H1 (cell line): ENCODE measurements at regions not wholly inside any gene's neighbourhood (a gene's known extent, or its start where the extent isn't known, plus 50 kb on each side); places are given as distances from the start of the nearest gene placed in this dataset.

ENCODE experiments used
- CTCF ChIA-PET: fragments of 300-600 bp; sonication (Branson Sonifier 250); formaldehyde crosslinking; loops from one replicate; lab custom pipeline; 2021; ENCODE audit not compliant: partially characterized antibody; lab: Charles Lee
- POLR2A ChIA-PET: fragments of 300-600 bp; sonication (Branson Sonifier 250); formaldehyde crosslinking; loops from one replicate; lab custom pipeline; 2021; ENCODE audit warnings: inconsistent platforms; ENCODE audit not compliant: partially characterized antibody; lab: Charles Lee
- DNase-seq, 2 experiments: peaks; one replicate each; pipeline versions ENCODE4 v3.0.0 to v3.0.0-alpha.2; 2010 to 2022; ENCODE audit warnings: low spot score in 2 of 2, low read depth in 1 of 2, mixed read lengths in 1 of 2
- FAIRE-seq: peaks from 2 replicates; lab custom pipeline; 2011; peaks lifted over from hg19 to GRCh38; lab: Jason Lieb, UNC
- H2AFZ ChIP-seq: 2 replicates; pipeline ENCODE4 v1.8.1; 2012; ENCODE audit warnings: low read length, inconsistent platforms
- H2AK5ac ChIP-seq: 2 replicates; pipeline ENCODE4 v1.6.1; 2013; ENCODE audit warnings: low read depth, low read length
- H2BK120ac ChIP-seq: replicated peaks from 2 replicates; pipeline ENCODE3; 2013; ENCODE audit warnings: low read depth, low read length, inconsistent platforms
- H2BK12ac ChIP-seq: 2 replicates; pipeline ENCODE4 v1.6.1; 2013; ENCODE audit warnings: low read depth, low read length
- H2BK15ac ChIP-seq: 2 replicates; pipeline ENCODE4 v1.6.1; 2013; ENCODE audit warnings: low read length
- H2BK20ac ChIP-seq: 2 replicates; pipeline ENCODE4 v1.6.1; 2013; ENCODE audit warnings: low read length
- H2BK5ac ChIP-seq: 2 replicates; pipeline ENCODE4 v1.6.1; 2013; ENCODE audit warnings: low read depth, low read length
- H3K14ac ChIP-seq: 2 replicates; pipeline ENCODE4 v1.6.1; 2013; ENCODE audit warnings: inconsistent platforms; ENCODE audit not compliant: insufficient read length
- H3K18ac ChIP-seq: 2 replicates; pipeline ENCODE4 v1.6.1; 2013; ENCODE audit warnings: low read length; ENCODE audit errors: extremely low read depth
- H3K23ac ChIP-seq: 2 replicates; pipeline ENCODE4 v1.6.1; 2013; ENCODE audit warnings: inconsistent platforms; ENCODE audit not compliant: insufficient read length
- H3K23me2 ChIP-seq: 2 replicates; pipeline ENCODE4 v1.6.1; 2013; ENCODE audit warnings: low read depth, low read length
- H3K27ac ChIP-seq: 2 replicates; pipeline ENCODE4 v1.6.1; 2011; ENCODE audit warnings: low read depth, low read length, inconsistent platforms
- H3K27me3 ChIP-seq, 4 experiments: replicated peaks in 1 of 4; 1 replicate in 1 of 4; 2 replicates in 3 of 4; pipeline versions ENCODE4 v1.6.1 to v1.8.1; 2011 to 2013; ENCODE audit warnings: low read length in 3 of 4, mild to moderate bottlenecking in 3 of 4, inconsistent platforms in 2 of 4, mixed read lengths in 2 of 4, moderate library complexity in 1 of 4; ENCODE audit not compliant: control insufficient read depth in 3 of 4, insufficient read depth in 3 of 4; ENCODE audit errors: extremely low read depth in 1 of 4
- H3K36me3 ChIP-seq, 4 experiments: 2 replicates each; pipeline versions ENCODE4 v1.6.1 to v1.8.1; 2011 to 2013; ENCODE audit warnings: mild to moderate bottlenecking in 4 of 4, low read length in 3 of 4, moderate library complexity in 2 of 4, control low read depth in 1 of 4, inconsistent platforms in 1 of 4; ENCODE audit not compliant: insufficient read depth in 4 of 4, control insufficient read depth in 2 of 4
- H3K4ac ChIP-seq: replicated peaks from 2 replicates; pipeline ENCODE3; 2013; ENCODE audit warnings: low read length, low read depth, mixed read lengths, inconsistent platforms; ENCODE audit not compliant: insufficient read length
- H3K4me1 ChIP-seq, 4 experiments: replicated peaks in 1 of 4; 1 replicate in 1 of 4; 2 replicates in 3 of 4; pipeline versions ENCODE4 v1.6.1 to v1.8.1; 2011 to 2013; ENCODE audit warnings: low read length in 3 of 4, inconsistent platforms in 2 of 4, mixed read lengths in 1 of 4; ENCODE audit not compliant: insufficient read depth in 4 of 4, control insufficient read depth in 3 of 4
- H3K4me2 ChIP-seq, 2 experiments: 2 replicates each; pipeline versions ENCODE4 v1.6.1 to v1.8.1; 2011 to 2013; ENCODE audit warnings: low read depth in 2 of 2, low read length in 2 of 2, control low read depth in 1 of 2, inconsistent platforms in 1 of 2, mild to moderate bottlenecking in 1 of 2; ENCODE audit not compliant: insufficient read depth in 1 of 2
- H3K4me3 ChIP-seq, 4 experiments: fragments of 200-600, 300-600 bp in 1 of 4; sonication (generic), shearing (Covaris generic), sonication (Bioruptor Twin) in 1 of 4; 2 replicates each; pipeline versions ENCODE4 v1.5.1 to v1.8.1; 2011 to 2016; ENCODE audit warnings: low read length in 4 of 4, low read depth in 3 of 4, control low read depth in 2 of 4, inconsistent platforms in 2 of 4, mild to moderate bottlenecking in 2 of 4, mixed read lengths in 1 of 4, moderate library complexity in 1 of 4; ENCODE audit not compliant: insufficient read depth in 2 of 4; ENCODE audit errors: extremely low read depth in 1 of 4
- H3K56ac ChIP-seq: replicated peaks from 2 replicates; pipeline ENCODE3; 2013; ENCODE audit warnings: low read depth, mild to moderate bottlenecking, mixed read lengths, low read length, inconsistent platforms; ENCODE audit not compliant: insufficient read length
- H3K79me1 ChIP-seq: 2 replicates; pipeline ENCODE4 v1.6.1; 2013; ENCODE audit warnings: low read depth, low read length, control low read depth
- H3K79me2 ChIP-seq, 2 experiments: 2 replicates each; pipeline versions ENCODE4 v1.6.1 to v1.8.1; 2012 to 2013; ENCODE audit warnings: low read length in 2 of 2, mild to moderate bottlenecking in 2 of 2, inconsistent platforms in 1 of 2; ENCODE audit not compliant: insufficient read depth in 2 of 2, control insufficient read depth in 1 of 2
- H3K9ac ChIP-seq, 4 experiments: replicated peaks in 1 of 4; 1 replicate in 1 of 4; 2 replicates in 3 of 4; pipeline versions ENCODE4 v1.6.1 to v1.8.1; 2011 to 2013; ENCODE audit warnings: low read depth in 3 of 4, low read length in 3 of 4, control low read depth in 2 of 4, mild to moderate bottlenecking in 2 of 4, moderate library complexity in 2 of 4, inconsistent platforms in 1 of 4; ENCODE audit errors: extremely low read depth in 1 of 4
- H3K9me3 ChIP-seq, 2 experiments: 2 replicates each; pipeline versions ENCODE4 v1.6.1 to v1.8.1; 2012 to 2013; ENCODE audit warnings: mild to moderate bottlenecking in 2 of 2, moderate library complexity in 2 of 2, control low read depth in 1 of 2, inconsistent platforms in 1 of 2, low read depth in 1 of 2, low read length in 1 of 2, mixed read lengths in 1 of 2; ENCODE audit not compliant: insufficient read depth in 2 of 2
- H4K20me1 ChIP-seq, 2 experiments: replicated peaks in 1 of 2; 2 replicates each; pipeline versions ENCODE3 to v1.8.1; 2011 to 2013; ENCODE audit warnings: inconsistent platforms in 2 of 2, low read length in 2 of 2, mild to moderate bottlenecking in 1 of 2; ENCODE audit not compliant: insufficient read depth in 2 of 2, control insufficient read depth in 1 of 2
- H4K5ac ChIP-seq: 2 replicates; pipeline ENCODE4 v1.6.1; 2013; ENCODE audit warnings: low read length, low read depth, mixed read lengths, inconsistent platforms; ENCODE audit not compliant: insufficient read length
- H4K8ac ChIP-seq: 2 replicates; pipeline ENCODE4 v1.8.0; 2013; ENCODE audit warnings: mild to moderate bottlenecking, moderate library complexity, low read length, inconsistent platforms; ENCODE audit not compliant: insufficient read depth; ENCODE audit errors: extremely low read depth
- H4K91ac ChIP-seq: replicated peaks from 2 replicates; pipeline ENCODE3; 2013; ENCODE audit warnings: low read length, mixed read lengths, inconsistent platforms; ENCODE audit not compliant: insufficient read length
- ATF2 ChIP-seq: IDR thresholded peaks from 2 replicates; pipeline ENCODE4 v1.6.1; 2012; ENCODE audit warnings: low read length, inconsistent platforms
- BCL11A ChIP-seq, 2 experiments: IDR thresholded peaks; one replicate each; pipeline ENCODE4 v1.6.1; 2011; ENCODE audit warnings: low read depth in 2 of 2, low read length in 2 of 2, mild to moderate bottlenecking in 2 of 2
- BRCA1 ChIP-seq: IDR thresholded peaks from 2 replicates; pipeline ENCODE4 v1.6.1; 2012; ENCODE audit warnings: low read depth, low read length, improper control_type of control experiment
- CHD2 ChIP-seq: IDR thresholded peaks from 2 replicates; pipeline ENCODE4 v1.6.1; 2012; ENCODE audit warnings: low read length, improper control_type of control experiment
- HDAC2 ChIP-seq, 2 experiments: fragments of 300-600 bp in 1 of 2; sonication (generic) in 1 of 2; IDR thresholded peaks; 2 replicates each; pipeline ENCODE4 v1.6.1; 2011 to 2012; ENCODE audit warnings: low read depth in 2 of 2, low read length in 2 of 2, mild to moderate bottlenecking in 2 of 2, moderate library complexity in 2 of 2, borderline replicate concordance in 1 of 2, inconsistent platforms in 1 of 2
- MAX ChIP-seq: IDR thresholded peaks from 2 replicates; pipeline ENCODE4 v1.6.1; 2012; ENCODE audit warnings: inconsistent platforms
- SIRT6 ChIP-seq: IDR thresholded peaks from one replicate; pipeline ENCODE4 v1.7.1; 2012; ENCODE audit warnings: low read length, inconsistent platforms
- SIX5 ChIP-seq: IDR thresholded peaks from 2 replicates; pipeline ENCODE4 v1.6.1; 2011; ENCODE audit warnings: mild to moderate bottlenecking, low read depth, low read length
- TAF1 ChIP-seq: IDR thresholded peaks from 2 replicates; pipeline ENCODE4 v1.6.1; 2011; ENCODE audit warnings: mild to moderate bottlenecking, low read depth, low read length
- WGBS, 2 experiments: shearing (Covaris generic) in 1 of 2; methylation state at CpG; one replicate each; pipeline versions ENCODE4 v1.1.6 to v1.1.7; 2013 to 2015; ENCODE audit warnings: low lambda C conversion rate in 2 of 2, mixed read lengths in 2 of 2, inconsistent platforms in 1 of 2, low coverage in 1 of 2, missing lambda C conversion rate in 1 of 2; ENCODE audit not compliant: insufficient replicate concordance in 2 of 2, insufficient coverage in 1 of 2, insufficient read length in 1 of 2; ENCODE audit errors: extremely low coverage in 1 of 2, missing lambda C conversion rate in 1 of 2; 5-methylcytosine and 5-hydroxymethylcytosine counted together

GRCh38 chr2:7726989-7727388 lies 809.8 kb downstream of the RNF144A start:
- no peak for FAIRE-seq
- Histone ChIP-seq H3K23ac (no peak overlapping the region), H3K79me1 (no peaks in the 10 kb centered on the region), H3K9ac (no peak overlapping the region), H3K56ac (no peak overlapping the region), H3K27me3 (peaks cover 0 to 1% (median 0%) of the 10 kb centered on the region in 4 experiments; a peak in 1 of 7 replicates), H4K5ac (no peak overlapping the region), H3K36me3 (no peaks in the 10 kb centered on the region), H3K23me2 (no peaks in the 10 kb centered on the region), H3K14ac (no peak overlapping the region), H4K8ac (no peak overlapping the region), H3K79me2 (no peaks in the 10 kb centered on the region), H3K4me1 (peaks cover 0 to 4% (median 0%) of the 10 kb centered on the region in 4 experiments; a peak in 2 of 7 replicates), H3K18ac (no peak overlapping the region), H2AFZ (no peak overlapping the region), H4K91ac (no peak overlapping the region), H3K4ac (no peak overlapping the region), H2BK5ac (no peak overlapping the region), H2BK120ac (no peak overlapping the region), H2BK15ac (no peak overlapping the region), H3K4me3 (no peak overlapping the region), H2AK5ac (no peak overlapping the region), H4K20me1 (no peaks in the 10 kb centered on the region), H2BK20ac (no peak overlapping the region), H3K27ac (no peak overlapping the region), H3K9me3 (no peaks in the 10 kb centered on the region), H2BK12ac (no peak overlapping the region), H3K4me2 (no peak overlapping the region)
- ChIA-PET POLR2A (no interaction called here), CTCF (interaction anchor here (1.2 to 1.5 kb wide), 2 partner anchors 15 to 32 kb away, joined by 3 read pairs; no protein-coding TSS in a partner anchor)
- no peak for DNase-seq
- no peak for TF ChIP-seq MAX
- TF ChIP-seq HDAC2 (IDR thresholded peaks at IDR 0.05; ENCODE audit: borderline replicate concordance in 1 of 2, low read depth in 2 of 2, low read length in 2 of 2), result no peak
- TF ChIP-seq SIRT6, result no peak
- no peak for TF ChIP-seq CHD2
- TF ChIP-seq ATF2, result no peak
- no peak for TF ChIP-seq TAF1
- no peak for TF ChIP-seq SIX5
- no peak for TF ChIP-seq BRCA1
- TF ChIP-seq BCL11A (IDR thresholded peaks at IDR 0.05; ENCODE audit: low read depth in 2 of 2, low read length in 2 of 2), result no peak
- WGBS, 2 experiments, result 93% methylated on average over 3 of the region's 3 CpGs; no CpG with 5 or more reads in 1 of the 2 experiments
